GM18499 (cell line): ENCODE measurements at regions not wholly inside any gene's neighbourhood (a gene's known extent, or its start where the extent isn't known, plus 50 kb on each side); places are given as distances from the start of the nearest gene placed in this dataset.
A peak's percentile ranks its signal among the peaks of the same experiment; 100 is the strongest.

Source experiments
- ATAC-seq: cut with Tn5 transposase; IDR thresholded peaks from one replicate; pipeline ENCODE4 v1.9.1; 2021; ENCODE audit warnings: moderate number of reproducible peaks; ENCODE audit not compliant: insufficient read depth, unreplicated experiment

DNA sequence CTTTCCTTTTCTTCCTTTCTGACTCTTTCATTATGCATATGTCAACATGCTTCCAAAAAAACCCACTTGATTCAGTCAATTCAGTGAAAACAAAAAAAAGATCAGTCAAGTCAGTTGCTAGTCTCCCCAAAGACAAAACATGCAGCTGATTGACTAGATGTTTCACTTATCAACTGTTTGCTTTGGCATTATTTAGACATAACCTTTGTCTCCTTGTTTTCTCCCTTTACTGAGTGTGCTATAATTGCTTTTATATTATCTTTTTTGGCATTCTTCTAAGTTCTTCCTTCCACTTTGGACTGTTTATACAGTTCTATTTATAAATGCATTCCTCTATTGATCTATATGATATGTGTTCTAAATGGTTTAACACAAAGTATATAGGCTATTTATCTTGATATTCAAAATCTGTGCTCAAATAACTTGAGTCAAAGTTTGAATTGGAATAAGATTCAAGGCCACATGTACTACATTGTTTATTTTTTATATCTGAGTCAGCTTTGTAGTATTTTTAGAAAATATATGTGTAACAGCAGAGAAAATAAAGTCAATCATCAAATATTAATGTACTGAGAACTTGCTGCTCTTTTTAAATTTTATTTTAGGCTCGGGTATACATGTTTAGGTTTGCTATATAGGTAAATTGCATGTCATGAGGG lies 260.5 kb downstream of the CENPW start:
- no peak for ATAC-seq

DNA sequence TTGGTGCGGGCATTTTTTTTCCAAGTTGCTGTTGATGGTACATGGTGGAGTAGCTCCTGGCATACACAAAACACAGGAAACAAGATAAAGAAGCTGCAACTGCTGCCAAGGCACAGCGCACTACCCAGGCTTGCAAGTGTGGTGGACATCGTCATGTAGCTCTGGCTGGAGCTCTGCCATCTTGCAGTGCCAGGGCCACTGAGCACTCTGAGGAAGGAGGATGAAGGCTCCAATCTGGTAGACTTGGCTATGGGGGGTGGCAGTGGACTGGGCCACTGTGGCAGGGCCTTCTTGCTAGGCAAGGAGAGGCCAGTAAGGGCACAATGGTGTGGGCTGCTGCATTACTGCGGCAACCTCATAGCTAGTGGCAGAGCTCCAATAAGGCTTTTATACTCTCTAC lies 263.5 kb downstream of the CENPW start:
- no peak for ATAC-seq

DNA sequence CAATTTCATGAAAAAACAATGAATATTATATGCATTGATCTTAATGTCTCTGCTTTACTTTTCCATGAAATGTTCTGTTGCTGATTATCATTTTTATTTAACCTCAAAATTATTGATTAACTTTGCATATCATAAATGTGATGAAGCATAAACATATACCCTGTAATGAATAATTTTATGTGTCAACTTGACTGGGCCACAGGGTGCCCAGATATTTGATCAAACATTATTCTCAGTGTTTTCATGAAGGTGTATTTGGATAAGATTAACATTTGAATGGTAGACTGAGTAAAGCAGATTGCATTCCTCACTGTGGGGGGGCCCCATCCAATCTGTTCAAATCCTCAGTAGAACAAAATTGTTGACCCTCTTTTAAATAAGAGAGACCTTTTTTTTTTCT lies 265.2 kb downstream of the CENPW start:
- no peak for ATAC-seq

DNA sequence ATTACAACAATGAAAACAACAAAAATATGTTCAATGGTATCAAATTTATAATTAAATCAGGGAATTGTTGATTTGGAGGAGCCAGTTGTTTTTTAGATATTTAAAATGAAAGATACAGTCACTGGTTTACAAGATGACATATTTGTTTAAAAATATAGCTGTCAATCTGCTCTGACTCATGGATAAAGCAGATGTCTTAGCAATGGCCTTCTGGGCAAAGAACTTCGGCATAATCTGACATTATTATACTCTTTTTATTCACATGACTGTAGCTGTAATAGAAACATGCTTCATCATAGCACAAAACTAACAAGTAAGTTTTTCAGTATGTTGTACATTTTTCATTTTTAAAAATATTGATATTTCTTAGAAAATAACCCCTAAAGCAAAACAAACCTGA lies 267.4 kb downstream of the CENPW start:
- ATAC-seq, result no peak

DNA sequence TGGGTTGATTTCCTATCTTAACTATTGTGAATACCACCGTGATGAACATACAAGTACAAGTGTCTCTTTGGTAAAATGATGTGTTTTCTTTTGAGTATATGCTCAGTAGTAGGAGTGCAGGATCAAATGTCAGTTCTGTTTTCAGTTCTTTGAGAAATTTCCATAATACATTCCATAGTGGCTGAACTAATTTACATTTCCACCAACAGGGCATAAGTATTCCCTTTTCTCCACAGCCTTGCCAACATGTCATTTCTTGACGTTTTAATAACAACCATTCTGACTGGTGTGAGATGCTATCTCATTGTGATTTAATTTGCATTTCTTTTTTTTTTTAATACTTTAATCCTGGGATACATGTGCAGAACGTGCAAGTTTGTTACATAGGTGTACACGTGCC lies 268.8 kb downstream of the CENPW start:
- ATAC-seq, result no peak

DNA sequence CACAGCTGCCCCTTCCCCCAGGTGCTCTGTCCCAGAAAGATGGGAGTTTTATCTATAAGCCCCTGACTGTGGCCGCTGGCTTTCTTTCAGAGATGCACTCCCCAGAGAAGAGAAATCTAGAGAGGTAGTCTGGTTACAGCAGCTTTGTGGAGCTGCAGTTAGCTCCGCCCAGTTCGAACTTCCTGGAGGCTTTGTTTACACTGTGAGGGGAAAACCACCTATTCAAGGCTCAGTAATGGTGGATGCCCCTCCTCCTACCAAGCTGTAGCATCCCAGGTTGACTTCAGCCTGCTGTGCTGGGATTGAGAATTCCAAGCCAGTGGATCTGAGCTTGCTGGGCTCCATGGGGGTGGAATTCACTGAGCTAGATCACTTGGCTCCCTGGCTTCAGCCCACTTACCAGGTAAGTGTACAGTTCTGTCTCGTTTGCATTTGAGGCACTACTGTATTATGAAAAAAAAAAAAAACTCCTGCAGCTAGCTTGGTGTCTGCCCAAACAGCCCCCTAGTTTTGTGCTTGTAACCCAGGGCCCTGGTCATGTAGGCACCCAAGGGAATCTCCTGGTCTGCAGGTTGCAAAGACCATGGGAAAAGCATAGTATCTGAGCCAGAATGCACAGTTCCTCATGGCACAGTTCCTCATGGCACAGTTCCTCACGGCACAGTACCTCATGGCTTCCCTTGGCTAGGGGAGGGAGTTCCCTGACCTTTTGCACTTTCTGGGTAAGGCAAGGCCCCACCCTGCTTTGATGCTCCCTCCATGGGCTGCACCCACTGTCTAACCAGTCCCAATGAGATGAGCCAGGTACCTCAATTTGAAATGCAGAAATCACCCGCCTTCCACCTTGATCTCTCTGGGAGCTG lies 275.0 kb downstream of the CENPW start:
- ATAC-seq, result peak; percentile 75

DNA sequence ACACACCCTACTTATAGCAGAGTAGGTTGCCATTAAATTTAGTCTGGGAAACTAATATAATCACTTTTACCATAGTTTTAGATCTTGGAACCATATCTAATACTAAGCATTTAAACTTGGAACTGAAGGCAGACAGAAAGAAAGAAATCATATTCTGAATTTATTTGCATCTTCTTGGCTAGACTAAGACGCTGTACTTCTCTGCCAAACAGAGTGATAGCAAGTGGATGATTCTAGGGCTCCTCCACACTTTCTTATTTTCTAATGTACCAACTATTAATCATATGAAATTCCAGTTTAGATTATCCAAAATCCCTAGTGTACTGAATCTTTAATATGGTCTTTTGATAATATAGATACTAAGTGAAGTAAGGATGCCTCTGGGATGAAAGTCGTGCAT lies 277.0 kb downstream of the CENPW start:
- no peak for ATAC-seq

DNA sequence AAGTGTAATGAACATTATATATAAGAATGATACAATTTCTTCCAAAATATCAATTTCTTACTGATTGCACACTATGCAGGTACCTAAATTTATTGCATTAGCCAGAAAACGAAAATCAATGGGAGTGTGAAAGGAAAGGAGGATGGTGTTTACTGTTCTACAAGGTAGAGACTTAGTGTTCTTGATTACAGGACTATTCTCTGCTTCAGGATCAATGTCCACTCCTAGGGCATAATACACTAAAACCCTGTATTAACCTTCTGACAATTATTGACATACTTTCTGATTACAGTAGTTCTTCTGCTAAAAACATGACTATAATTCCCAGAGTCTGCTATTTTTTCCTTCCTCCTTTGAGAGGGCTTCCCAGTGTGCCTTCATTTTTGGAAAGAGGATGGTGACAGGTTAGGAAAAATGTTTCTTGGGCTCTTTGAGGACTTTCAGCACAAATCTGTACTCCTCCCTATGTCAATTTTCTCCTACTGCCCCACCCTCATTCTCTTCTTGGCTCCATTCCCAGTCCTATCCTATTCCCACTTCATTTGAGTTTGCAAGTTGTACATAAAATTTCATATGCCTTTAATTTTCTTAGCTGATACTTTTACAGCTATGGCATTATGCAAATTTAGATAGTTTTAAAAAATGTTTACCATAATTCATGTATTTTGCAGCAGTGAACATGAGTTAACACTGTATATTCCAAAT lies 278.9 kb downstream of the CENPW start:
- ATAC-seq, result no peak

DNA sequence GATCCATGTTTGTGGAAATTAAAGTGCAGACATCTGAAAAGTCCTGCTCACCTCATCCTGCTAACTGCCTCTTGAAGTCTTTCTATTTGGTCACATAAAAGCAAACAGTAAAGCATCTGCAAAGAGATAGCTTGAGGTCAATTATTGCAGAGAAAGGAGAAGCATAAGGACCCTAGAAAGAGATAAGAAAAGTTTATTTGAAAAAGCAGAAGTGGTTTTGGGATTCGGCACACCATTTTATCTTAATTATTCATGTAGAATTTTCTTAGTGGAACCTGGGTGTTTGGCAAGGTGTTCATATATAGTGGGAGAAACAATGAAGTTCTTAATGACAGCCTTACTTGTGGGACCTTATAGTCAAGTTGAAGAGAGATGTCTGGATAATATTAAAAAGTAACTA lies 280.8 kb downstream of the CENPW start:
- ATAC-seq, result no peak

DNA sequence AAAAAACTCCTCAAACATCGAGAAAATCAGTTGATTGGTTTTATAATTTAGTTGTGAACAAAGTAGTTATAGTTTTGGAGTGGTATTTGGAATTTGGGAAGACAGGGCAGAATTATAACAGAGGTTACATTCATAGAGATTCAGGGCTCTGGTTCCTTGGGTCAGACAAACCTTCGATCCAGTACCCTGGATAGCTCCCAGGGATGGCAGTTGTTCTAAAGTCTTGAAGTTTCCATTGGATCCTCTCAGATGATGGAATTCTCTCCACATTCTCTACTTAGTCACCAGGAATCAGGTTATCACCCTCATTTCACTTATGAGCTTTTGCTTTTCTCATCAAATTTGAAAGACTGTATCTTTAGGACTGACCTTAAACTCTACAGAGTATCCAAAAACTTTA lies 285.1 kb downstream of the CENPW start:
- ATAC-seq, result no peak

DNA sequence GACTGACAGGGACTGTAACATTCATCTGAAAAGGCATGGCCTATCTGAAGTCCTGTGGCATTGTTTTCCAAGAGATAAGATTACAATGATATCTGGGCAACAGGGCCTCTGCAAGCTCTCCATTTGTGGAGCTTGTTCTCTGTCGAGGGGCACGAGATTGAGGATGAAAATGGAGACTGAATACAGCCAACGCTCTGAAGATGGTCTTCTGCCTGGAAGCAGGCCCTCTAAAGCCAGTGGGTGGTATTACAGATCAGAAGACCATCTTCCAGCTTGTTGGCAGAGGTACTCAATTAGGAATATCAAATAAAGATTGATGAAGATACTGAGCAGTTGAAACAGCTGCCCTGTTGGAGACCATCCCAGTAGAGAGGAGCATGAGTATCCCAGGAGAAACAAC lies 288.2 kb downstream of the CENPW start:
- no peak for ATAC-seq

DNA sequence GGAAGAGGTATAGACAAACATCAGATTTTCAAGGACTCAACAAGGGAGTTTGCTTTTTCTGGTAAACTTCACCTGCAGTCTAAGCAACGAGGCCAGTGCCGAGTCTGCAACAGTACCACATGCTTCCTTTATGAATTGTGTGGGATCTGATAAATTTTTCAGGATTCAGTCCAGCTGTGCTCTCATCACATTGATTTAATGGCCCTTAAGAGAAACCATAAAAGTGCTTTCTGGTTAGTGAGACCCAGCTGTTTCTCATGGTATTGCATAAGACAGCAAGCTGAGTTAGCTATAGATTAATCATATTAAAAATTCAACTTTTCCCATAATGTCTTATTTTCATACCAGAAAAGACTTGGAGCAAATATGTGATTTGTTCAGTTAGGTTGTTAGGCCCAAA lies 291.4 kb downstream of the CENPW start:
- ATAC-seq, result no peak

DNA sequence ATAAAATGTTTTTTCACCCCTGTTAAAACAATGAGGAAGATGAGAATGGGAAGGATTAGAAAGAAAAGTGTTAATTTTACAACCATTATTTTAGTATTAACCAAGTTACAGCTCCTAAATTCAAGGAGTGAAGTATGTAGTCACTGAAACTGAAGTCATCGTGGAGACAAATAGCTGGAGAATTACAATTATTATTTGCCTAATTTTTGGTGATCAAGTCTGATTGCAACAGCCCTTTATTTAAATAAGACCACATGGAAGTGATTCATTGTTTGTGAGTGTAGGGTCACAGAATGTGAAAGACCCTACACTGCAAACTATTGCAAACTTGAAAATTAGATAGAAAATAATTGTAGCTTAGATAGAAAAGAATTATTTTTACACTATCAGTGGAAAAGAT lies 292.4 kb downstream of the CENPW start:
- no peak for ATAC-seq

DNA sequence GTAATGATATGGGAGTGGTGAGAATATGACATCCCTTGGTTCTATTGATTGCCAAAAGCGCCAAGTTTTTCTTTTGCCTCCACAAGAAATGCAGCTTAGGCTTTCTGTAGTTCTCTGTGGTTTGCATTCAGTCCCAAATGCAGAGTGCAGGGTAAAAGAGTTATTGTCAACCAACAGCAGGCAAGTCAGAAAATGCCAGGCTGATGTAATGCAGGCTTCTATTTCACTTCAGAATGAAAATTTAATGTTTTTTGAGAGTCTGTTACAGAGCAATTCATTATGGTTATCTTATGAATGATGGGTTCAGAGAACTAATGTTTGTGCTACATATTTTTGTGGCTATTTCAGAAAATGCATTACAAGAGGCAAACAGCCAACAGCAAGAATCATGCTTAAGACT lies 293.5 kb downstream of the CENPW start:
- ATAC-seq, result no peak

DNA sequence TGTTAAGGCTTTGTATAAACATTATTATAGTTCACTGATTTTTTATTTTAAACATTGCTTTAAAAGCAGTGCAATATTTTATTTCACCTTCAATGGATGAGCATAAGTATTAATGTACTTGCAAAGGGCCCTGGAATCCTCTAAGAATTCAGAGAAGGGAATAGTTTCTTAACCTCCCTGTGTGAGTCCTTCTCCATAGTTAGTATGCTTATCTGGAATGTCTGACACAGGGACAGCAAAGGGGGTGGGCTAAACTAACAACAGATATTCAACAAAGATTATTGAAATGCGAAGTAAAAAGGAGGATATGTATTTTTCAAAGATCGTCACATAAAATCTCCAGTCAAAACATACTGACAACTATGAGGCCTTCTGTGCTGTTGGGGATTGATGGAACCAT lies 300.4 kb downstream of the CENPW start:
- no peak for ATAC-seq

DNA sequence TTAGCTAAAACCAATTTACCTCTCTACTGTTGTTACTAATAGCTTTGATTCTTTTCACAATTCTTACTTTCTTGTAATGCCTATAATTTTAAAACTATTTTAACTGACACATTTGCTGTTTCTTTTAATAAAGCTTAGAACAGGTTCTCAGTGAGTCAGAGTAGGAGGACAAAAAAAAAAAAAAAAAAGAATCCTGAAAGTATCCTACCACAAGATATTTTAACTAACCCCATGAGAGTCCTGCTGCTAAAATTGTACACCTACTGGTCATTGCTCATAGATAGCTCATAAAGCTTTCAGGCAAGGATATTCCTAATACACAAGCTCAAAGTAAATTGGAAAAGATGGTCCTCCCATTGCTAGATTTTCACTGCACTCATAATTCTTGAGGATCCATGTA lies 301.0 kb downstream of the CENPW start:
- no peak for ATAC-seq

DNA sequence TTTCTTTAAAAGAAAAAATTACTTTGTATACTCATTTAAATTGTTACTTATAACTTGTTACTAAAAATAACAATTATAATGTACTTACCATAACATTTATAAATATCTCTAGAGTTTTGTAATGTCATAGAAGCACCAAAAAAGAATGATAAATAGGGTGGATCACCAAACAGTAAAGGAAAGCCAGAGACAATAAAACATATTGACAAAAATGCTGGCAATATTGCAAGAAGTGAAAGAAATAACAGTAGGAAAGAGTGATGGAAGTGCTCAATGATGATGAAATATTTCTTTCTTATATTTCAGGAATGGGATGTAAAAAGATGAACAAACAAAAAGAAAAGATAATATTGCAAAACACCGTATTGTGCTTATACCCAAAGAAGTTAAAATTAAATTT lies 301.7 kb downstream of the CENPW start:
- no peak for ATAC-seq

DNA sequence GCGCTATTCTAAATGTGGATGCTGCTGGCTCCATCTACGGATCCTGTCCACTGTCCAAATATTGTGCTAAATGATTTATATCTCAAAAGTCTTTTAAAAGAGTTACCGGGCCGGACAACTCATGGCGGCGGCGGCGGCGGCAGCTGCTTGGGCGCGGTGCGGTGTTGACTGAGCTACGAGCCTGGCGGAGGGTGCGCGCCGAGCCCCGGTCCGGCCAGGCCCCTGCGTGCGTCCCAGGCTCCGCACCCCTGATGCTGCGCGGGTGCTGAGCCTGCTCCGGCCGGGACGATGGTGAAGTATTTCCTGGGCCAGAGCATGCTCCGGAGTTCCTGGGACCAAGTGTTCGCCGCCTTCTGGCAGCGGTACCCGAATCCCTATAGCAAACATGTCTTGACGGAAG lies 303.4 kb downstream of the CENPW start:
- no peak for ATAC-seq

DNA sequence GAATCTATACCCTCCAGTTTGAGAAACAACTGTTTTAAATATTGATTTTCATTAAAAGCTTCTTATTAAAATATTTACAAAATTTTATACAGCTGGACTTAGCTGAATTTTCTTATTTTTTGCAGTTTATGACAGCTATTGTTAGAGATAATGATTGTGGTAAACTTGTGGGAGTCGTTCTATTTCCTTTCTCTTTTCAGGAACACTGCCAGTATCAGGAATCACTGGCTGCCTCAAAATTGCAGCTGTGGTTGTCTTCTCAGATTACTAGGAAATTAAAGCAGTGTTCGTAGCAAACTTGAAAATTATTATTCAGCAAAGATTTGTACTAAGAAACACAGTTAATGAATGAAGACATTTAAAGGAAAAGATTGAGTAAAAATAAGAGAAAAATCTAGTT lies 311.0 kb downstream of the CENPW start:
- no peak for ATAC-seq

DNA sequence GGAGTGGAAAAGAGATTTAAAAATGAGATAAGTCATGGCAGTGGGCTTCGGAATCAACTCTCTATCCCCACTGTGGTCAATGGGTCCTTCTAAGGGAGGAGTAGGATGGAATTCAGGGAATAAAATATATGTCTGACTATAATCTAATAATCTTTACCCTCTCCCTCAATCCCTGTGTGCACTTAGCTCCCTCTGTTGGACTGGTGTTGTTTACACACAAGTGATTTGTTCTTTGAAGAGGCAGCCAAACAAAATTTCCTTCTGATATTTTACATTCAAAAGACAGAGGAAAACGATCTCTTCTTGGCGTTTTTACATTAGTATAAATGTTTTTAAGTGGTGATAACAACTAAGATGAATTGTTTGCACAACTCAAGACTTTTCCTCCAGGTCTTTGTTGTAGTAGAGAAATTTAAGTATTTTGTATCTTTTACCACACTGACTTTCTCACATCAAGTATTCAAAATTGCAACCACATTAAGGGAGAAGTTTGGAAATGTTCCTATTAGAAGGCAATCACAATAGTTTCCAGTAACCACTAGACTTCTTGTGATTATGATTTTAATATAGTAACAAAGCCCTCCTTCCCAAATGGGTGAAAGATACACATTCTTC lies 317.8 kb downstream of the CENPW start:
- ATAC-seq, result no peak

DNA sequence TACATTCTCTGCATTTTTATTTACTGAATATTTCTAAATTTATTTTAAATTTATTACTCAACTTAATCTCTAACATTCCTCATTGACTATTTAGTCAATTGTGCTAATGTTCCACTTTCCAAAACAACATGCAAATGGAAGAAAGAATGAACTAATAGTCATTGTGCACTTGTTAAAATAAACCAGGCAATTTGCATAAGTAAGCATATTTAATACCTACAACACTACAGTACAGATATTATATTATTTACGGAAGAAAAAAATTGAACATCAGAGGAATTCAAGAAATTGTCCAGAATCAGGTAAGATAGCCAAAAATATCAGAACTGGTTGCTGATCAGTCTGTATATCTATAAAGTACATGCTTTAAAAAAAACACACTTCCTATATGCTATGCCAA lies 320.5 kb downstream of the CENPW start:
- ATAC-seq, result no peak
